IgD-negative memory B cell (primary cell): ENCODE measurements at regions not wholly inside any gene's neighbourhood (a gene's known extent, or its start where the extent isn't known, plus 50 kb on each side); places are given as distances from the start of the nearest gene placed in this dataset.

ENCODE experiments used
- H3K27ac Mint-ChIP-seq, 3 donors: one replicate each; pipeline ENCODE4 v1.8.0; 2020 to 2022; ENCODE audit warnings: mild to moderate bottlenecking in 3 of 3, mixed read lengths in 3 of 3, moderate library complexity in 1 of 3
- H3K27me3 Mint-ChIP-seq: one replicate; pipeline ENCODE4 v1.8.0; 2021; ENCODE audit warnings: mixed read lengths
- H3K36me3 Mint-ChIP-seq: one replicate; pipeline ENCODE4 v1.8.0; 2020; ENCODE audit warnings: mild to moderate bottlenecking, mixed read lengths
- H3K4me1 Mint-ChIP-seq, 3 donors: one replicate each; pipeline ENCODE4 v1.8.0; 2020 to 2022; ENCODE audit warnings: mixed read lengths in 3 of 3, mild to moderate bottlenecking in 1 of 3
- H3K4me3 Mint-ChIP-seq, 4 donors: one replicate each; pipeline ENCODE4 v1.8.0; 2020 to 2022; ENCODE audit warnings: mild to moderate bottlenecking in 4 of 4, mixed read lengths in 4 of 4, moderate library complexity in 3 of 4
- H3K9me3 Mint-ChIP-seq, 3 donors: one replicate each; pipeline ENCODE4 v1.8.0; 2020 to 2021; ENCODE audit warnings: mixed read lengths in 3 of 3, mild to moderate bottlenecking in 1 of 3

DNA sequence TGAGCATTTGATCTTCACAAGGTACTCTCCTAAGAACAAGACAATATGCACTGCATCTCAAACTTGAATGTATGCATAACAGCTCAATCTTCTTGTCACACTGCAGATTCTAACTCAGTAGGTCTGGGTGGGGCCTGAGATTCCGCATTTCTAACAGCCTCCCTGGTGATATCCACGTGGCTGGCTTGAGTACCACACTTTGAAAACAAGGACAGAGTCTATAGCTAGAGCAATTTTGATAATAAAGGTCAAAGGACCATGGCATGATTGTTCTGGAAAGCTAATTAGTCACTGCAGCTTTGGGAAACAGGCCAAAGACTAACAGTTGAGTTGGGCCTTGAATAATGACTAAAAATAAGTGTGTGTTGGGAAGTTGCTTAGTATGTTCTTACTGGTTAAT lies 213.3 kb downstream of the GBA3 start:
- no peak overlapping the region for H3K27ac Mint-ChIP-seq
- H3K27me3 Mint-ChIP-seq: no peaks in the 10 kb centered on the region
- no peak overlapping the region for H3K4me3 Mint-ChIP-seq
- no peaks in the 10 kb centered on the region for H3K4me1 Mint-ChIP-seq
- H3K9me3 Mint-ChIP-seq: peaks cover 2 to 8% (median 6%) of the 10 kb centered on the region in 3 donors
- H3K36me3 Mint-ChIP-seq: no peaks in the 10 kb centered on the region

DNA sequence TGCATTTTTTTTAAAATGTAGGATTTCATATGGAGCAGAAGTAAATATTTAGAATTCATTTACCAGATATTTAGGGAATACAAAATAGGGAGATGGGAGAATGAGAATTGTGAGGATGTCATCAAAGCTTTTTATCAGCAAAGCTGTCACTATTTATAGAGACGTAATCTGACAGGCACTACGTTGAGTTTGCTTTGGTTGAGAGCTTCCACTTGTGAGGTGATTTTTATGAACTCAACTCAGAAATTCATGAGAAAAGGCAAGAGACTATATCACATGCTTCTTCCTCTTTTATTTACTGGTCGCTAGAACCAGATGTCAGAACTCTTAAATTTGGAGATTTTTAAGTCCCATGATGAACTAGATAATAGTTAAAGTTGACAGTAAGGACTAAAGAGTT lies 211.2 kb downstream of the GBA3 start:
- Mint-ChIP-seq H3K27me3 (no peaks in the 10 kb centered on the region), H3K4me1 (no peaks in the 10 kb centered on the region), H3K36me3 (no peaks in the 10 kb centered on the region), H3K9me3 (peaks cover 0 to 6% (median 2%) of the 10 kb centered on the region in 3 donors), H3K27ac (no peak overlapping the region), H3K4me3 (no peak overlapping the region)

DNA sequence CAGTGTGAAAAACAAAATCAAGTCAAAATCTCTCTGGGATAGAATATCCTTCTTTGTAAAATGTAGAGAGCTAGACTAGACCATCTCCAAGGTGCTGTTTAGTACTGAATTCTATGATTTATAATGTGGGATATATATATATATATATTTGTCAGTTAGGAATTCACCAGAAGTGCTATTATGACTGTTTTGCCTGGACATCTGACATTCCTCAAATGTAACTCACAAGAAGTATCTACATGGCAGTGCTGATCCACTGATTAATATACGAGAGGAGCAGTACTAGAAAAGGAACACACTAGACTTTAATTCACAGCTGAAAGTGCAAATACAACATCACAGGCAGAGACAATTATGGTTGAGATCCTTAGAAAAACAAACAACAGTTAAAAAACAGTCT lies 208.9 kb downstream of the GBA3 start:
- Mint-ChIP-seq H3K36me3 (no peaks in the 10 kb centered on the region), H3K9me3 (peaks cover 0 to 4% (median 0%) of the 10 kb centered on the region in 3 donors), H3K27ac (no peak overlapping the region), H3K4me3 (no peak overlapping the region), H3K4me1 (no peaks in the 10 kb centered on the region), H3K27me3 (no peaks in the 10 kb centered on the region)

DNA sequence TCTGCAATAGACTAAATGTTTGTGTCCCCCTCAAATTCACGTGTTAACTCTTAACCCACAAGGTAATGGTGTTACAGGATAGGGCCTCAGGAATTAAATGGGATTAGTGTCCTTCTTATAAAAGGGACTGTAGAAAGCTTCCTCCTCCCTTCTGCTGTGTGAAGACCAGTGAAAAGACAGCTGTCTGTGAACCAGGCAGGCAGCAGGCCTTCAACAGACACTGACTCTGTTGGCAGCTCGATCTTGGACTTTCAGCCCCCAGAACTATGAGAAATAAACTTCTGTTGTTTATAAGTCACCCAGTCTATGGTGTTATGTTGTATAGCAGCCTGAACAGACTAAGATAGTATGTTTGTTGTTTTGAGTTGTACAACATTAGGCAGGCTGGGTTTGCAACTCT lies 208.1 kb downstream of the GBA3 start:
- H3K9me3 Mint-ChIP-seq: peaks cover 0 to 2% (median 0%) of the 10 kb centered on the region in 3 donors
- no peak overlapping the region for H3K4me3 Mint-ChIP-seq
- no peaks in the 10 kb centered on the region for H3K36me3 Mint-ChIP-seq
- no peaks in the 10 kb centered on the region for H3K4me1 Mint-ChIP-seq
- no peaks in the 10 kb centered on the region for H3K27me3 Mint-ChIP-seq
- H3K27ac Mint-ChIP-seq: no peak overlapping the region

DNA sequence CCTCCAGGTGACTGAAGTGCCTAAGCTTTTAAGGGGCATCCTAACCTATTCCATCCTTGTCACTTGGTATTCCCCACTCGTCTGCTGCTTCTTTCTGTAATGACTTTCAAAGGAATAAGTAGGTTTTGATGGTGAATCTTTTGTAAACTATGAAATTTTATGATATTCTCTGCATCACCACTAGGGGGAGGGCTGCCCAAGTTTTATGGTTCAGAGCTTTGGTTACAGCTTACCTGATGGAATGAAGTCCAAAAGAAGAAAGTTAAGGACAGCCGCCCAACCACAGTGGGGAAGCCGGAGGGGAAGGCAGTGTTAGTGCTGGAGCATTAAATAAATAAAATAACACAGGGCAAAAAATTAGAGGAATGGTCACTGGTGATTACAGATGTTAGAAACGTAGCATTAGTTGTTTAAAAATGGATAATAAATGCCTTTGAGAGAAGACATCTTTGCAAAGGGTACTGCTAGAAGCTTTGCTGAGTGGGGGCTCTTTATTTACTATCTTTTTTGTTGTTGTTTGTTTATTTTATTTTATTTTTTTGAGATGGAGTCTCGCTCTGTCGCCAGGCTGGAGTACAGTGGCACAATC lies 204.9 kb downstream of the GBA3 start:
- Mint-ChIP-seq H3K4me1 (no peaks in the 10 kb centered on the region), H3K4me3 (no peak overlapping the region), H3K27ac (peak overlapping the region in 1 of 3 donors; percentile 46), H3K27me3 (no peaks in the 10 kb centered on the region), H3K36me3 (no peaks in the 10 kb centered on the region), H3K9me3 (no peaks in the 10 kb centered on the region)

DNA sequence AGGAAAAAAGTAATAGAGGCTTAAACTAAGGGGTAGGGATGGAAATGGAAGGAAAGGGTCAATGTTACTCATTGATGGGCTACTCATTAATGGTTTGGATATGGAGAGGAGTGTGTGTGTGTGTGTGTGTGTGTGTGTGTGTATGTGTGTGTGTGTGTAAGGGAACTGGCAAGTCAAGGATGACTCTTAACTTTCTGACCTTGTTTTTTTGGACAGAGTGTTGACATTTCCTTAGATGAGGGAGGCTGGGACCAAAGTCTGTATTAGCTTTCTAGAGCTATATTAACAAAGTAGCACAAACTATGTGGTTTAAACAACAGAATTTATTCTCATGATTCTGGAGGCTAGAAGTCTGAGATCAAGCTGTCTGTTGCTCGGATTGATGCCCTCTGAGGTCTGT lies 202.7 kb downstream of the GBA3 start:
- Mint-ChIP-seq H3K27ac (no peak overlapping the region), H3K36me3 (no peaks in the 10 kb centered on the region), H3K9me3 (peaks cover 0 to 3% (median 2%) of the 10 kb centered on the region in 3 donors), H3K4me1 (no peaks in the 10 kb centered on the region), H3K4me3 (no peak overlapping the region), H3K27me3 (no peaks in the 10 kb centered on the region)

DNA sequence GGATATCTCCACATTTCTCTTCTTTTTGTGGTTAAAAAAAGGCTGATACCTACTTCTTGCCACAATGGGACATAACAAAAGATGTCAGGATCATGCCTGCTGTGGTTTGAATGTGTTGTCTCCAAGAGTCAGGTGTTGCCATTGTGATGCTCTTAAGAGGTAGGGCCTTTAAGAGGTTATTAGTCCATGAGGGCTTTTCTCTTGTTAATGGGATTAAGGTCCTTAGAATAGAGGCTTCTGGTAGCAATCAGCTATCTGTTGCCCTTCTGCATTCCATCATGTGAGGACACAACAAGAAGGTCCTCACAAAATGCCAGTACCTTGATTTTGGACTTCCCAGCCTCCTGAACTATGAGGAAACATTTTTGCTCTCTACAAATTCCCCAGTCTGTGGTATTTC lies 191.4 kb downstream of the GBA3 start:
- Mint-ChIP-seq H3K36me3 (no peaks in the 10 kb centered on the region), H3K9me3 (peaks cover 2 to 6% (median 4%) of the 10 kb centered on the region in 3 donors), H3K4me3 (no peak overlapping the region), H3K27ac (no peak overlapping the region), H3K4me1 (no peaks in the 10 kb centered on the region), H3K27me3 (no peaks in the 10 kb centered on the region)

DNA sequence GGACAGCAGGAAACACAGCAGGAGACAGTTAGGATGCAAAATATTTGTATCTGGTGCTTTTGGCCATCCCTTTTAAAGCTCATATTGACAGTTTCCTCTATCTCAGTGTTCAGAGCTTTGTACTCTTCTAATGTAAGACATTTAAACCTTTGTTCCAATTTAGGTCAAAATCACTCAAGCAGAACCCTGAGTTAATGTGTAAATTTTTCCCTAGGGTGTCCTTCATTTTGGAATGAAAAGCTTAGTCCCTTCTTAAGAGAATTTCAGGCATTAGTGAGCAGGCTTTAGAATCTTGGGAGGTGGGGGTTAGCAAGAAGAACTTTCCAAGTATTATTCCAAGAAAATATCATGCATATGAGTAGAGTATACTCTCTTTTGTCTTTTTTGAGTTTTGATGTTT lies 188.7 kb downstream of the GBA3 start:
- no peak overlapping the region for H3K4me3 Mint-ChIP-seq
- H3K27me3 Mint-ChIP-seq: no peaks in the 10 kb centered on the region
- H3K27ac Mint-ChIP-seq: no peak overlapping the region
- peaks cover 3 to 4% (median 4%) of the 10 kb centered on the region in 3 donors for H3K9me3 Mint-ChIP-seq
- no peaks in the 10 kb centered on the region for H3K4me1 Mint-ChIP-seq
- H3K36me3 Mint-ChIP-seq: no peaks in the 10 kb centered on the region

DNA sequence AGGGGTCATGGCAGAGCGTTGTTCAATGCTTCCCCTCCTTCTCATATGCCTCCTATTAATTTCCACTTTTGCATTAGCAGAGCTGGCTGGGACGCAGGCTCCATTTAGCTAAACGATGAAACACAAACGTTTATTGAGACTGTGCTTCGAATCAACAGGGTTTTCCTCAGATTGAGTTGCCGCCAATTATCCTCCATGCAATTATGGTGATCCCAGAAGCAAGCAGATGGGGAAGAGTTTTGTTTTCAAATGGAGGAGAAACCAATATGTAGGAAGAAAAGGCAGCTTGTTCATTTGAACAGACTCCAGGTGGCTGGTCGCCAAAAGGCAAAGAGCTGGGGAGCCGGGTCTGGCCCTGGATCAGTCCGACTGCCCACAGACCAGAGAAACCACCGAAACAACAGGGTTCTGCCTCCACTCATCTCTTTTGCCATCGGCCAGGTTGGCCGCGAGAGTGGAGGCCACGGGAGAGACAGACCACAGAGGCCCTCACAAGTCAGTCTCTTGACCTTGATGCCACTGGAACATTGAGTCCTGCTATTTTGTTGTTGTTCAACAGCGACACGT lies 184.8 kb downstream of the GBA3 start:
- Mint-ChIP-seq H3K4me1 (no peaks in the 10 kb centered on the region), H3K36me3 (no peaks in the 10 kb centered on the region), H3K27ac (no peak overlapping the region), H3K27me3 (no peaks in the 10 kb centered on the region), H3K4me3 (no peak overlapping the region), H3K9me3 (peaks cover 3 to 6% (median 4%) of the 10 kb centered on the region in 3 donors)

DNA sequence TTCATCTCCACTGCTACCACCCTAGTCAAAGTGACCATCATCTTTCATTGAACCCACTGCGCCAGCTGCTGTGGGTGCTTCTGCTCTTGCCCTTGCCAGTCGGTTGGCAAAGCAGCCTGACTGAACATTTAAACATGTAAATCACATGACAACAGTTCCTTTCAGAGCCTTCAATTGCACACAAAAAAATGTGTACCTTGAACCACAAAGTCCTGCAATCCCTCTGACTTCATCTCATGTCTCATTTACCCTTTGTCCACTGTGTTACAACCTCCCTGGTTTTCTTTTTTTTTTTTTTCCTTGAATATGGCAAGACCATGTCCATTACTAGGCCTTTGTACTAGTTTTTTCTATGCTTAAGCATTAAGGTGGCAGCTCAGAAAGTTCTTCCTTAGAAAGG lies 183.5 kb downstream of the GBA3 start:
- no peak overlapping the region for H3K27ac Mint-ChIP-seq
- no peak overlapping the region for H3K4me3 Mint-ChIP-seq
- H3K36me3 Mint-ChIP-seq: no peaks in the 10 kb centered on the region
- H3K27me3 Mint-ChIP-seq: no peaks in the 10 kb centered on the region
- H3K4me1 Mint-ChIP-seq: no peaks in the 10 kb centered on the region
- peaks cover 1 to 7% (median 4%) of the 10 kb centered on the region in 3 donors for H3K9me3 Mint-ChIP-seq

DNA sequence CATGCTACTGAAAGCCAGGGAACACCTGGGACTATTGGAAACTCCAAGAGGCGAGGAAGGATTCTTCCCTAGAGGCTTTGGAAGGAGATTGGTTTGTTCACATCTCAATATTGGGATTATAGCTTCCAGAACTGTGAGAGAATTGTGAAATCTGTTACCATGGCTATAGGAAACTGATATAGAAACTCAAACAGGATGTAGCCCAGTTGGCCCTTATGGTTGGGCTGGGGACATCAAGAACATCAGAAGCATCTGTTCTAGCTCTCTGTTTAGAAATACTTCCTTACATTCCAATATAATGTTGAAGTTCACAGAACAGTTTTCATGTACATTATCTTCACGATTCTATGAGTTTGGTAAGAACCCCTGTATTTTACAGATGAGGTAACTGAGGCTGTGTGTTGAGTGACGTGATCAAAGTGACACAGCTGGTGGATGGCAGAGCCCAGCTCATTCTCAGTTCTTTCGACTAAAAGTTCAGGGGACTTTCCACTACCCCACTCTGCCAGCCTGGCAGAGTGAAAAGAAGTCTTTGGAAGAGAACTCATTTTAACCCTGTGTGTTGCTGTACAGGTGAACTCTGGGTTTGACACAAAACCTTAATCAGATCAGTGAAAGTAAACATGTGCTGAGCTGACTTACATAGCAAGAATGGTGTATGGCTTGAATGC lies 183.0 kb downstream of the GBA3 start:
- H3K27ac Mint-ChIP-seq: peak overlapping the region in 1 of 3 donors; percentile 8
- H3K9me3 Mint-ChIP-seq: peaks cover 1 to 4% (median 4%) of the 10 kb centered on the region in 3 donors
- no peaks in the 10 kb centered on the region for H3K4me1 Mint-ChIP-seq
- H3K27me3 Mint-ChIP-seq: no peaks in the 10 kb centered on the region
- no peaks in the 10 kb centered on the region for H3K36me3 Mint-ChIP-seq
- H3K4me3 Mint-ChIP-seq: no peak overlapping the region

DNA sequence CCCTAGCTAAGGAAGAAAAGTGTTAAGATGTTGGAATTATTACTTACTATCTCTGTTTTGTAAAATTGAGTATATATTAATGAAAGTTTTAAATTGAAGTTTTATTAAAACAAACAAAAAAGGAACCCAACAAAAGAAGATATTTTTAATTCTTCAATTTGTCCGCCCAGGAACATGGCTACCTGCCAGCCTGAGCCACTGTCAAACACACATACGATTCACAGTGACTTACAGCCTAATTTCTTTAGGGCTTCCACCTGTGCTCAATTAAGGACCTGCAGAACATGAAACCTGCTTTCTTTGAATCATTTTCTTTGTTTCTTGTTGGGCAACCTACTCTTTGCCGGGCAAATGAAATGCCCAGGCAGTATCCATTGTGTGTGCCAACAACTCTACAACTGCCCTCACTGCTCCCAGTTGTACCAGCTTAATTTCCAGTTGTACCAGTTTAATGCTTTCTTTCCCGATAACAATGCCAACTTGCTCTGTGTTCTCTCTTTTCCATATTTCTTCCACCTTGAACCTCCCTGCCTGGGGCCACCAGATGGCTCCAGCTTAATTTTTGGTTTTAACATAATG lies 181.7 kb downstream of the GBA3 start:
- Mint-ChIP-seq H3K27me3 (no peaks in the 10 kb centered on the region), H3K36me3 (no peaks in the 10 kb centered on the region), H3K4me3 (peak overlapping the region in 1 of 4 donors; percentile 52), H3K27ac (no peak overlapping the region), H3K9me3 (peaks cover 0 to 4% (median 1%) of the 10 kb centered on the region in 3 donors), H3K4me1 (no peaks in the 10 kb centered on the region)

DNA sequence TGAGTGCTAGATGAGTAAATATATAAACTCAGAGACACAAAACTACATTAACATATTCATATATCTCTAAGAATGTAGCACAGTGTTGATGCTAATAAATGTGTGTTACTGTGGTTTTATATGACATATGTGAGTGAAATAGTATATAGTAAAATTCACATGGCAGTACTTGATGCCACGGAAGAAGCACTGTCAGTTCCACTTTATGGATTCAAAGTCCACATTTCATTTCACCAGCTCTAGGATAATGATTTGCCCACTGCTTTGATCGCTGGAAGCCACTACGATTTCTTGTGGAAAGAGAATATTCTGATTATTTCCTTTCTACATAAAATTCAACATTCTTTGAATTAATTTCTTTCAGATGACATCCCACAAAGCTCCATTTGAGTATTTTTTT lies 181.2 kb downstream of the GBA3 start:
- no peaks in the 10 kb centered on the region for H3K36me3 Mint-ChIP-seq
- H3K27ac Mint-ChIP-seq: no peak overlapping the region
- H3K4me3 Mint-ChIP-seq: no peak overlapping the region
- H3K27me3 Mint-ChIP-seq: no peaks in the 10 kb centered on the region
- peaks cover 0 to 7% (median 3%) of the 10 kb centered on the region in 3 donors for H3K9me3 Mint-ChIP-seq
- no peaks in the 10 kb centered on the region for H3K4me1 Mint-ChIP-seq

DNA sequence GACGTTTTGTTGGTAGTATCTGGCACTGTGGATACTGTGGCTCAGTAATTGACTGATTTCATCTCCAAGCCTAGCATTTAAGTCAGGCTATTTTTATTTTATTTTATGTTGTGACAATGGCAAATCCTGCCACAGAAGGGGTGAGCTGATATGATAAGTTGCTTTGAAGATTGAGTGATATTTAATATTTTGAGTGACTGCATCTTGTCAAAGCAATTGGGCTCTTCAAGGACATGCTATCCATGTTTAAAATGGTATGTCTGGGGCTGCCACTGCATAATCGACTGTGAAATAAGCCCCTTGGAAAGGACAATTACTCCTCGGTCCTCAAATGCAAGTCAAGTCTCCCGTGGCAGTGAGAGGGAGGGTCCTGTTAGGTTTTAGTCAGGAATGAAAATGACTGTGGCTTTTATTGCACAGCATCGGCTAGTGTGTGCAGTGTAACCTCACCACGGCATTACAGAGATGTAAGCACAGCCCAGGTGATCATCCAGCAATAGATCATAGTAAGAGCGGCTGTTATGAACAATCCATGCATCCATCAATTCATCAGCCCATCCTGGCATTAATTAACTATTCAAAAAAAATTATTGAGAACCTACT lies 178.2 kb downstream of the GBA3 start:
- H3K4me1 Mint-ChIP-seq: no peaks in the 10 kb centered on the region
- H3K9me3 Mint-ChIP-seq: peaks cover 0 to 7% (median 3%) of the 10 kb centered on the region in 3 donors
- H3K4me3 Mint-ChIP-seq: no peak overlapping the region
- H3K27me3 Mint-ChIP-seq: no peaks in the 10 kb centered on the region
- peak overlapping the region in 1 of 3 donors; percentile 57 for H3K27ac Mint-ChIP-seq
- H3K36me3 Mint-ChIP-seq: no peaks in the 10 kb centered on the region

DNA sequence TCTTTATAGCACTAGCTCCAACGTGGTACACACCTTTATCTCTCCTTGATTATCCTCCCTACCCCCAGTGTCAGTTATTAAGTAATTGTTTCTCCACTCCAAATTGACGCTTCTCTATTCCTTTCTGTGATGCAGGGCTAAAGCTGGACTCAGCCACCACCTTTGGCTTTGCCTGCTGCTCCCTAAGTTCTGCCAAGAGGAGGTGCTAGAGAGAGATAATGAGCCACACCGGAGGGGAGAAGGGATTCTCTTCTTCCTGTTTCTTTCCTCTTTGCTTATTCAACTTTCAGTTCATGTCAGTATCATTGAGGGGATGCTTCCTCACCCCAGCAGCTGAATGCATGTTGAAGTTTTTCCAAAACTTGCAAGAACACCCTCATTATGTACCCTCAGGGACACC lies 176.5 kb downstream of the GBA3 start:
- no peaks in the 10 kb centered on the region for H3K4me1 Mint-ChIP-seq
- peak overlapping the region in 1 of 3 donors; percentile 54 for H3K27ac Mint-ChIP-seq
- no peaks in the 10 kb centered on the region for H3K36me3 Mint-ChIP-seq
- no peaks in the 10 kb centered on the region for H3K27me3 Mint-ChIP-seq
- no peak overlapping the region for H3K4me3 Mint-ChIP-seq
- H3K9me3 Mint-ChIP-seq: peaks cover 0 to 5% (median 3%) of the 10 kb centered on the region in 3 donors
